ENCODE measurements at regions not wholly inside any gene's neighbourhood (a gene's known extent, or its start where the extent isn't known, plus 50 kb on each side); places are given as distances from the start of the nearest gene placed in this dataset.
"Not testable (repeated sequence)": the region's sequence is repeated elsewhere in the genome, so short reads cannot be mapped to it uniquely, and the experiment has no call there.

- no peak overlapping the region for H2AFZ ChIP-seq (ENCODE audit: low read depth, low read length)
Observed at GRCh38 chr7:68629-69028, 123.7 kb upstream of the FAM20C start.

GRCh38 chr7:69052-69451 lies 123.3 kb upstream of the FAM20C start:
- H4K20me1 ChIP-seq (ENCODE audit: insufficient read depth); H3K27me3 ChIP-seq (ENCODE audit: insufficient read depth, low read depth, low read length); H2AFZ ChIP-seq (ENCODE audit: low read depth, low read length); H3K36me3 ChIP-seq (ENCODE audit: insufficient read depth, low read length); H3K27ac ChIP-seq (ENCODE audit: low read length); H3K4me3 ChIP-seq (ENCODE audit: low read length); H3F3A ChIP-seq (ENCODE audit: insufficient read depth, low read length, poor library complexity, severe bottlenecking); H3K9me3 ChIP-seq (ENCODE audit: low read length); H3K9ac ChIP-seq (ENCODE audit: low read length); H3K79me2 ChIP-seq (replicated peaks; ENCODE audit: insufficient read depth, low read length); H3K9me2 ChIP-seq (ENCODE audit: insufficient read depth, low read length); H3K4me2 ChIP-seq (ENCODE audit: low read length): not testable (repeated sequence)

More at GRCh38 chr7:68629-69028, 123.7 kb upstream of the FAM20C start:
- Histone ChIP-seq H3K9me2 (ENCODE audit: insufficient read depth, low read length) (no peaks in the 10 kb centered on the region), H3K36me3 (ENCODE audit: insufficient read depth, low read length) (no peaks in the 10 kb centered on the region), H3F3A (ENCODE audit: insufficient read depth, low read length, poor library complexity, severe bottlenecking) (no peaks in the 10 kb centered on the region), H4K20me1 (ENCODE audit: insufficient read depth) (no peaks in the 10 kb centered on the region), H3K27ac (ENCODE audit: low read length) (no peak overlapping the region), H3K79me2 (replicated peaks; ENCODE audit: insufficient read depth, low read length) (no peaks in the 10 kb centered on the region), H3K9me3 (ENCODE audit: low read length) (no peaks in the 10 kb centered on the region), H3K4me3 (ENCODE audit: low read length) (no peak overlapping the region), H3K9ac (ENCODE audit: low read length) (no peak overlapping the region), H3K4me2 (ENCODE audit: low read length) (no peak overlapping the region), H3K27me3 (ENCODE audit: insufficient read depth, low read depth, low read length) (no peaks in the 10 kb centered on the region)
- TF ChIP-seq TAF1 (IDR thresholded peaks at IDR 0.05; ENCODE audit: low read depth) (no peak), MXI1 (conservative IDR thresholded peaks at IDR 0.05; ENCODE audit: poor library complexity, severe bottlenecking) (no peak), EP300 (conservative IDR thresholded peaks at IDR 0.05; ENCODE audit: poor library complexity, severe bottlenecking) (no peak)
- TF ChIP-seq, protein P1, sequence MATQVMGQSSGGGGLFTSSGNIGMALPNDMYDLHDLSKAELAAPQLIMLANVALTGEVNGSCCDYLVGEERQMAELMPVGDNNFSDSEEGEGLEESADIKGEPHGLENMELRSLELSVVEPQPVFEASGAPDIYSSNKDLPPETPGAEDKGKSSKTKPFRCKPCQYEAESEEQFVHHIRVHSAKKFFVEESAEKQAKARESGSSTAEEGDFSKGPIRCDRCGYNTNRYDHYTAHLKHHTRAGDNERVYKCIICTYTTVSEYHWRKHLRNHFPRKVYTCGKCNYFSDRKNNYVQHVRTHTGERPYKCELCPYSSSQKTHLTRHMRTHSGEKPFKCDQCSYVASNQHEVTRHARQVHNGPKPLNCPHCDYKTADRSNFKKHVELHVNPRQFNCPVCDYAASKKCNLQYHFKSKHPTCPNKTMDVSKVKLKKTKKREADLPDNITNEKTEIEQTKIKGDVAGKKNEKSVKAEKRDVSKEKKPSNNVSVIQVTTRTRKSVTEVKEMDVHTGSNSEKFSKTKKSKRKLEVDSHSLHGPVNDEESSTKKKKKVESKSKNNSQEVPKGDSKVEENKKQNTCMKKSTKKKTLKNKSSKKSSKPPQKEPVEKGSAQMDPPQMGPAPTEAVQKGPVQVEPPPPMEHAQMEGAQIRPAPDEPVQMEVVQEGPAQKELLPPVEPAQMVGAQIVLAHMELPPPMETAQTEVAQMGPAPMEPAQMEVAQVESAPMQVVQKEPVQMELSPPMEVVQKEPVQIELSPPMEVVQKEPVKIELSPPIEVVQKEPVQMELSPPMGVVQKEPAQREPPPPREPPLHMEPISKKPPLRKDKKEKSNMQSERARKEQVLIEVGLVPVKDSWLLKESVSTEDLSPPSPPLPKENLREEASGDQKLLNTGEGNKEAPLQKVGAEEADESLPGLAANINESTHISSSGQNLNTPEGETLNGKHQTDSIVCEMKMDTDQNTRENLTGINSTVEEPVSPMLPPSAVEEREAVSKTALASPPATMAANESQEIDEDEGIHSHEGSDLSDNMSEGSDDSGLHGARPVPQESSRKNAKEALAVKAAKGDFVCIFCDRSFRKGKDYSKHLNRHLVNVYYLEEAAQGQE (IDR thresholded peaks at IDR 0.05; ENCODE audit: borderline replicate concordance), result no peak

GRCh38 chr7:69499-70123 lies 122.8 kb upstream of the FAM20C start:
- not testable (repeated sequence) for H3F3A ChIP-seq (ENCODE audit: insufficient read depth, low read length, poor library complexity, severe bottlenecking); H3K4me3 ChIP-seq (ENCODE audit: low read length); H3K27me3 ChIP-seq (ENCODE audit: insufficient read depth, low read depth, low read length); H3K27ac ChIP-seq (ENCODE audit: low read length); H3K9ac ChIP-seq (ENCODE audit: low read length); H4K20me1 ChIP-seq (ENCODE audit: insufficient read depth); H3K9me2 ChIP-seq (ENCODE audit: insufficient read depth, low read length); H3K36me3 ChIP-seq (ENCODE audit: insufficient read depth, low read length); H3K79me2 ChIP-seq (replicated peaks; ENCODE audit: insufficient read depth, low read length); H3K4me2 ChIP-seq (ENCODE audit: low read length); H3K9me3 ChIP-seq (ENCODE audit: low read length); H2AFZ ChIP-seq (ENCODE audit: low read depth, low read length)

GRCh38 chr7:70207-70606 lies 122.2 kb upstream of the FAM20C start:
- H4K20me1 ChIP-seq (ENCODE audit: insufficient read depth); H3K36me3 ChIP-seq (ENCODE audit: insufficient read depth, low read length); H2AFZ ChIP-seq (ENCODE audit: low read depth, low read length); H3K9me3 ChIP-seq (ENCODE audit: low read length); H3K4me2 ChIP-seq (ENCODE audit: low read length); H3F3A ChIP-seq (ENCODE audit: insufficient read depth, low read length, poor library complexity, severe bottlenecking); H3K9me2 ChIP-seq (ENCODE audit: insufficient read depth, low read length); H3K9ac ChIP-seq (ENCODE audit: low read length); H3K27me3 ChIP-seq (ENCODE audit: insufficient read depth, low read depth, low read length); H3K27ac ChIP-seq (ENCODE audit: low read length); H3K79me2 ChIP-seq (replicated peaks; ENCODE audit: insufficient read depth, low read length); H3K4me3 ChIP-seq (ENCODE audit: low read length): not testable (repeated sequence)

GRCh38 chr7:70989-71388 lies 121.4 kb upstream of the FAM20C start:
- H4K20me1 ChIP-seq (ENCODE audit: insufficient read depth); H3K9me2 ChIP-seq (ENCODE audit: insufficient read depth, low read length); H3K79me2 ChIP-seq (replicated peaks; ENCODE audit: insufficient read depth, low read length); H3K4me3 ChIP-seq (ENCODE audit: low read length); H3K36me3 ChIP-seq (ENCODE audit: insufficient read depth, low read length); H3K9me3 ChIP-seq (ENCODE audit: low read length); H3K27ac ChIP-seq (ENCODE audit: low read length); H3K4me2 ChIP-seq (ENCODE audit: low read length); H3K27me3 ChIP-seq (ENCODE audit: insufficient read depth, low read depth, low read length); H3K9ac ChIP-seq (ENCODE audit: low read length); H3F3A ChIP-seq (ENCODE audit: insufficient read depth, low read length, poor library complexity, severe bottlenecking); H2AFZ ChIP-seq (ENCODE audit: low read depth, low read length): not testable (repeated sequence)

- H3K9me3 ChIP-seq (ENCODE audit: low read length); H4K20me1 ChIP-seq (ENCODE audit: insufficient read depth); H3K4me3 ChIP-seq (ENCODE audit: low read length); H3K36me3 ChIP-seq (ENCODE audit: insufficient read depth, low read length); H3K79me2 ChIP-seq (replicated peaks; ENCODE audit: insufficient read depth, low read length); H3K4me2 ChIP-seq (ENCODE audit: low read length); H3F3A ChIP-seq (ENCODE audit: insufficient read depth, low read length, poor library complexity, severe bottlenecking); H3K27ac ChIP-seq (ENCODE audit: low read length); H3K9ac ChIP-seq (ENCODE audit: low read length); H3K27me3 ChIP-seq (ENCODE audit: insufficient read depth, low read depth, low read length); H3K9me2 ChIP-seq (ENCODE audit: insufficient read depth, low read length); H2AFZ ChIP-seq (ENCODE audit: low read depth, low read length): not testable (repeated sequence)
Observed at GRCh38 chr7:72266-73057, 119.9 kb upstream of the FAM20C start.

Measured in neural cell (in vitro differentiated cells).